Astrocyte (in vitro differentiated cells and primary cell): ENCODE measurements at regions not wholly inside any gene's neighbourhood (a gene's known extent, or its start where the extent isn't known, plus 50 kb on each side); places are given as distances from the start of the nearest gene placed in this dataset.

Experiments
- CTCF ChIP-seq: IDR thresholded peaks from 2 replicates; pipeline ENCODE4 v1.5.1; 2011; ENCODE audit warnings: low read depth, mild to moderate bottlenecking, inconsistent platforms, low read length, moderate library complexity; ENCODE audit not compliant: insufficient read depth
- EZH2 ChIP-seq: IDR thresholded peaks from 2 replicates; pipeline ENCODE4 v1.6.1; 2012; ENCODE audit warnings: mild to moderate bottlenecking, low read length, inconsistent platforms; ENCODE audit not compliant: insufficient read depth

GRCh38 chr2:226168496-226169160 is 631.0 kb downstream of the IRS1 start:
- TF ChIP-seq CTCF (no peak), EZH2 (no peak)
